Activated CD4-positive, alpha-beta T cell treated with anti-CD3 and anti-CD28 coated beads, Interleukin-2, amount 10 ng/mL, durations not matched to agents 7 days and 5 days (primary cell): ENCODE measurements at regions not wholly inside any gene's neighbourhood (a gene's known extent, or its start where the extent isn't known, plus 50 kb on each side); places are given as distances from the start of the nearest gene placed in this dataset.

Source experiments
- CTCF ChIA-PET: fragments of 350-600 bp; sonication (Branson Sonifier 250); formaldehyde crosslinking; loops from one replicate; lab custom pipeline; 2021; ENCODE audit warnings: antibody characterized with exemption; lab: Charles Lee
- POLR2A ChIA-PET: fragments of 350-600 bp; sonication (Branson Sonifier 250); formaldehyde crosslinking; loops from one replicate; lab custom pipeline; 2021; ENCODE audit warnings: antibody characterized with exemption; lab: Charles Lee
- DNase-seq: peaks from one replicate; pipeline ENCODE4 v3.0.0-alpha.2; 2020
- H3K27ac Mint-ChIP-seq: one replicate; pipeline ENCODE4 v1.8.0; 2021; ENCODE audit warnings: mild to moderate bottlenecking, moderate library complexity, mixed read lengths
- H3K27me3 Mint-ChIP-seq: one replicate; pipeline ENCODE4 v1.8.0; 2021; ENCODE audit warnings: mixed read lengths
- H3K36me3 Mint-ChIP-seq: one replicate; pipeline ENCODE4 v1.8.0; 2021; ENCODE audit warnings: low read depth, mixed read lengths
- H3K4me1 Mint-ChIP-seq: one replicate; pipeline ENCODE4 v1.8.0; 2021; ENCODE audit warnings: mixed read lengths
- H3K4me3 Mint-ChIP-seq: one replicate; pipeline ENCODE4 v1.8.0; 2021; ENCODE audit warnings: mild to moderate bottlenecking, moderate library complexity, mixed read lengths
- H3K9me3 Mint-ChIP-seq: one replicate; pipeline ENCODE4 v1.8.0; 2021; ENCODE audit warnings: mixed read lengths

DNA sequence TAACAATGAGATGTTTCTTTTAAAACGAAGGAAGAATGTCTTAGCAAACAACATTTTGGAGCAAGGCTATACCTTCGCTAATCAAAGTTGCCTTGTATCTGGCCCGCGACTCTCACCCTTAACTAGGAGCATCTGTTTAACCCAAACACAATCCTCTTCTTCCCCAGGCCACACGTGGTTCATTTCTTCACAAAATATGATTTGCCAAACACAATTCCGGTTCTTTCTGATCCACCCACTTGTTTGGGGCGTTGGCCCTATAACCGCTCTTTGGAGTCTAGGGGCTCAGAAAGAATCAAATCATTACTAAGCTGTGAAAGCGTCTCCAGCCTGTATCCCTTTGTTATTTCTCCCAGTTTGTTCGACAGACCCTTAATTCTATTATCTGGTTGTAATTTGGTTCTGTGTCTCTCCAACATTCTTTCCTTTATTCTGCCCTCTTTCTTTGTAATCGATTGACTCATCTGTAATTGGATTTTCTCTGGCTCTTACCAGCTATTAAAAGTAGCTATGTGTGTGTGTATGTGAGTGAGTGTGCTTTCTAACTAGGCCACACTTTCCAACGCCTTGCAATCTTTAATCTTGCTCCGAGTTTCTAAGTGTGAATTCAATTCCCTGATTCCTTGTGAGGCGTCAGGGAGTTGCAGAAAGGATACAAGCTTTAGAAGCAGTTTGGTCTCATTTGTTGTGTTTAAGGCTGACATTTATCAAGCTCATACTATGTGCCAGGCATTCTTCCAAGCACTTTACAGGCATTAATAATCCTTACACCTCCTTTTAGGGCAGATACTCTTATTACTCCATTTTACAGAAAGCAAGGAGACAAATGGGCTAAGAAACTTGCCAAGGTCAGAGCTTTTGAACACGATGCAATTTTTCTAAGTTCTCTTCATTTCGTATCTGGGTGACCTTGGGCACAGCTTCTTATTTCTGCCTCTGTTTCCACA is 138.6 kb upstream of the CPEB2 start:
- H3K4me1 Mint-ChIP-seq: no peaks in the 10 kb centered on the region
- no peak for DNase-seq
- ChIA-PET CTCF (no interaction called here), POLR2A (no interaction called here)
- no peaks in the 10 kb centered on the region for H3K9me3 Mint-ChIP-seq
- H3K27me3 Mint-ChIP-seq: peaks cover 16% of the 10 kb centered on the region
- no peak overlapping the region for H3K27ac Mint-ChIP-seq
- no peak overlapping the region for H3K4me3 Mint-ChIP-seq
- no peaks in the 10 kb centered on the region for H3K36me3 Mint-ChIP-seq

DNA sequence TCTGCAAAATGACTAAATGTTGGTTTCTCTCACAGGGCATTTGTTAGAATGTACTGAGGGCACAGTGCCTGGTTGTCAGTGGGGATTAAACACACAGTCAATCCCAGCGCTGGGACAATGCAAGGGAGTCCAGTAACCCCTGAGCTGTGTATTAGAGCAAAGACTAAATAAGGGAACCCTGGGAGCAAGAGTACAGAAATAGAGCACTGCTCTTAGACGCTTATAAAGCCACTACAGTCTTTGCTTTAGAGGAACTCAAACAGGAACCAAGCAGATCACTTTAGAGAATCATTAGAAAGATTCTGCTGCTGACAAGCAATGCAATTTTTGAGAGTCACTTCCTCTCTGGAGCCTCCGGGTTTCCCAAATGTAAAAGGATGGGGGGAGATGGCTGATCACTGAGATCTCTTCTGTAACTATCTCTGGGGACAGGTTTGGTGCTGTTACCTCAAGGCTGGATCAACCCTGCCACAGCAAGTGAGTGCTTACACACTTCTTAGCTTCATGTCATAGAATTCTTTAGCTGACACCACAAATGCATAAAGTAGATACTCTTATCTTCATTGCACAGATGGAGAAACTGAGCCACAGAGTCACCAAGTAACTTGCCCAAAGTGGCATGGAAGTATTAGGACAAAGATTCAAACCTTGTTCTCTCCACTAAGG is 137.8 kb upstream of the CPEB2 start:
- H3K9me3 Mint-ChIP-seq: no peaks in the 10 kb centered on the region
- H3K4me3 Mint-ChIP-seq: no peak overlapping the region
- DNase-seq: no peak
- CTCF ChIA-PET: no interaction called here
- H3K4me1 Mint-ChIP-seq: no peaks in the 10 kb centered on the region
- H3K27ac Mint-ChIP-seq: no peak overlapping the region
- H3K27me3 Mint-ChIP-seq: peaks cover 20% of the 10 kb centered on the region
- no peaks in the 10 kb centered on the region for H3K36me3 Mint-ChIP-seq
- POLR2A ChIA-PET: no interaction called here

GRCh38 chr4:14865031-14865366 is 137.3 kb upstream of the CPEB2 start:
- no peak for DNase-seq
- CTCF ChIA-PET: no interaction called here
- Mint-ChIP-seq H3K27me3 (peaks cover 20% of the 10 kb centered on the region), H3K4me3 (no peak overlapping the region), H3K4me1 (no peaks in the 10 kb centered on the region), H3K36me3 (no peaks in the 10 kb centered on the region), H3K27ac (no peak overlapping the region), H3K9me3 (no peaks in the 10 kb centered on the region)
- POLR2A ChIA-PET: no interaction called here

GRCh38 chr4:14865804-14866203 is 136.5 kb upstream of the CPEB2 start:
- H3K27me3 Mint-ChIP-seq: peaks cover 20% of the 10 kb centered on the region
- ChIA-PET POLR2A (no interaction called here), CTCF (no interaction called here)
- H3K9me3 Mint-ChIP-seq: no peaks in the 10 kb centered on the region
- no peaks in the 10 kb centered on the region for H3K36me3 Mint-ChIP-seq
- no peak overlapping the region for H3K4me3 Mint-ChIP-seq
- H3K27ac Mint-ChIP-seq: no peak overlapping the region
- H3K4me1 Mint-ChIP-seq: no peaks in the 10 kb centered on the region
- no peak for DNase-seq

DNA sequence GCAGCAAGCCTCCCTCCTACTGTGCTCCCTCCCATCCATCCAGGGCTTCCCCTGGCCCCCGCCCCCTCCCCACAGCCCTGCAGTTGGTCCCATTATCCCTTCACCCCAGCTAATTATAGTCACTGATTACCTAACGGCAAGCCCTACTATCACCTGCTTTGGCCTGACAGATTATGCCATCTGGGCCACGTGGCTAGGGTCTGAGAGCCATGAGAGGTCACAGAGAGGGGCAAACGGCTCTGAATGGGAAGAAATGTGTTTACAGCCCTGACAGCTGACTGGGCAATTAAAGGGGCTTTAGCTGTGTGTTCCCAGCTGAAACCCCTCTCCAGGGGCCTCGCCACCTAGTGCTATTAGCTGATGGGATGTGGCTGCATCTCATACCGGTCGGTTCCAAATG is 134.4 kb upstream of the CPEB2 start:
- H3K4me3 Mint-ChIP-seq: no peak overlapping the region
- no peaks in the 10 kb centered on the region for H3K9me3 Mint-ChIP-seq
- POLR2A ChIA-PET: no interaction called here
- H3K27me3 Mint-ChIP-seq: peaks cover 18% of the 10 kb centered on the region
- CTCF ChIA-PET: interaction anchor here (1.2 to 1.6 kb wide), 2 partner anchors 24 to 117 kb away, joined by 4 to 5 read pairs; no protein-coding TSS in a partner anchor
- H3K36me3 Mint-ChIP-seq: no peaks in the 10 kb centered on the region
- DNase-seq: no peak
- H3K27ac Mint-ChIP-seq: no peak overlapping the region
- H3K4me1 Mint-ChIP-seq: no peaks in the 10 kb centered on the region

GRCh38 chr4:14868426-14869395 is 133.6 kb upstream of the CPEB2 start:
- H3K9me3 Mint-ChIP-seq: no peaks in the 10 kb centered on the region
- POLR2A ChIA-PET: no interaction called here

DNA sequence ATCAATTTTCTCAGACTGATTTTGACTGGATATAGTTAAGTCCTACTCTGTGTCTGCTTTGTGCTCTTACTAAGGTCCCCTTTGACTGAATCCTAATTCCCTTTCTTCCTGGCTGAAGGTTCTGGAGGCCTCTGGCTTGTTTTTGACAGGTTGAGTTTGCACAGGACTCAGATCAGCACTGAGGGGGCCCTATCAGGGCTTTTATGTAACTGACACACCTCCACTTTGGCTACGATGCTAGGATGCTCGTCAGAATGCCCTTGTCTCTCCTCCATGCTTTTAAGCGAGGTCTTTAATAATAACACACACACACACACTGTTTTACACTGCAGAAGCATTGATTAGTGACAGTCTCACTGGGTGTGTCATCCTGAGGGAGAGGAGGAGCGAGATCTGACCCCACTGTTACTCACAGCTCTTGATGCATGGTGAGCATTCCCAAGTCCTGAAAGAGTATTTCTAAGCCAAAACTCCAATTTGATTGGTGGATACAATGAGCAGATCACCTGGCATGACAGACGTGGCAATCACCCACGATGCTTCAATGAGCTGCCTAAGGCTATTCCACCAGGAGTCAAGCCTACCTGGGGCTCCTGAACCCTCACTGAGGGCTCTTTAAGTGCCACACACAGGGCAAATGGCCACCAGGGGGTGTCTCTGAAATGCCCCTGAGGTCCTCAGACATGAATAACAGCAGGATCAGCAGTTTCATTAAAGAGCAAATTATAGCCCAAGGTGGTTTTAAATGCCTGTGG is 130.4 kb upstream of the CPEB2 start:
- CTCF ChIA-PET: interaction anchor here (0.5 kb wide), 1 partner anchor 117 kb away, joined by 4 read pairs; no protein-coding TSS in a partner anchor

More at GRCh38 chr4:14868426-14869395, 133.6 kb upstream of the CPEB2 start:
- CTCF ChIA-PET: interaction anchor here (1.2 to 1.6 kb wide), 2 partner anchors 25 to 116 kb away, joined by 4 to 5 read pairs; no protein-coding TSS in a partner anchor
- Mint-ChIP-seq H3K36me3 (no peaks in the 10 kb centered on the region), H3K27ac (no peak overlapping the region), H3K27me3 (peaks cover 11% of the 10 kb centered on the region), H3K4me3 (no peak overlapping the region), H3K4me1 (no peaks in the 10 kb centered on the region)
- no peak for DNase-seq

DNA sequence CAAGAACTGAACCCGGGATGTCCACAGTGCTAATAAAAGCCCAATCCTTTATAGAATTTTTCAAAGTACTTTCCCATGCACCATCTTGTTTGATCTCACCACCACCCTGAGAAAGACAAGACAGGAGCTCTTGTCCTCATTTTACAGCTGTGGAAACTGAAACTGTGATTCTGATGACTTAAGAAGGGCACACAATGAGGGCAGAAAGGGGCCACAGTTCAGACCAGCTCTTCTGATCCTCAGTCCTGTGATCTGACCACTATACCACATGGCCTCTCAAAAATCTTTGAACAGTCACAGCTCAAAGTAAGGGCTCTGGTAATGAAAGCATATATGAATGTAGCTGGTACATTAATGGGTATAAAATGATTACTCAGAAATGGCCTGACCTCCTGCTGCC is 127.3 kb upstream of the CPEB2 start:
- no peaks in the 10 kb centered on the region for H3K36me3 Mint-ChIP-seq
- no peaks in the 10 kb centered on the region for H3K27me3 Mint-ChIP-seq
- H3K9me3 Mint-ChIP-seq: peaks cover 10% of the 10 kb centered on the region
- no peak for DNase-seq
- H3K27ac Mint-ChIP-seq: no peak overlapping the region
- H3K4me1 Mint-ChIP-seq: peaks cover 30% of the 10 kb centered on the region
- H3K4me3 Mint-ChIP-seq: no peak overlapping the region
- ChIA-PET POLR2A (no interaction called here), CTCF (interaction anchor here (1.6 kb wide), 1 partner anchor 13 kb away, joined by 4 read pairs; no protein-coding TSS in a partner anchor)

More for the DNA sequence above, 130.4 kb upstream of the CPEB2 start:
- DNase-seq: peak; percentile 36
- Mint-ChIP-seq H3K9me3 (peaks cover 10% of the 10 kb centered on the region), H3K36me3 (no peaks in the 10 kb centered on the region), H3K27ac (no peak overlapping the region), H3K4me3 (no peak overlapping the region), H3K4me1 (peaks cover 21% of the 10 kb centered on the region), H3K27me3 (peaks cover 8% of the 10 kb centered on the region)
- POLR2A ChIA-PET: no interaction called here

DNA sequence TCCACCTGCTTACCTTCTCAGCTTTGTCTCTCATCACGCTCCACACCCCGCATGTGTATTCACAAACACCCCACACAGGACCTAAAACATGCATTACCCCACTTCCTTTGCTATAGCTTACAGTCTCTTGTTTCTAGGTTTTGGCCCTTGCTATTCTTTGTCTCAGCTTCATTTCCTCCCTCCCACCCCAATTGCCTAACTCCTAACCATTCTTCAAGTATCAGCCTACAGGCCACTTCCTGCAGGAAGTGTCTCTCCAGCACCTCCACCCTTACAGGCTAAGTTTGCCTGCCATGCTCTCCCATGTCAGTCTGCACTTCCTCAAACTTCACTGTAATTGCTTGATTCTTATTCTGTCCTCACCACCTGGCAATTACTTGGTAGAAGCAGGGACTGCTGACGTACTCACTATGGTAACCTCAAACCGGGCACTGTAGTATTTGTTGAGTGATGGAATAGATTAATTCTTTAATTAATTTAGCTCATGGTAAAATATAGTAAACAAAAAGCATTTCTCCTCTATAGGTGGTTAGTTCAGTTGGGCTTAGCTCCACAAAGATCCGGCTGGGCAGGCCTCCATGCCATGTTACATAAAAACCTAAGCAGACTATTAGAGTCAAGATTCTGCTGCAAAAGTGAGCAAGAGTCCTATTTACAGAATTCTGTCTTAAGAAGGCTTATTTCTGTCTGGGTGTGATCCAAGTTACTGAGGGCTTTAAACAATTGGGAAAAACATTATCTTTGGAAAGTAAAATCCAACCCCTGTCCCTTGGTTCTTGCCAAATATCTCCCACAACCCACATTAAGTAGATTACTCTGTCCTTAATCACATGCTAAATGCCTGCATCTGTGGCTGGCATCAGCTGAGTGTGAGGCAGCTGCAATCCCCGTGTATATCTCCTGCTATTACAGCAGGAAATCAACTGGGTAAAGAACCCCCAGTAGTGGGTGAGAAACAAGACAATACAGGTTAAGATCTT is 124.7 kb upstream of the CPEB2 start:
- peaks cover 30% of the 10 kb centered on the region for H3K4me1 Mint-ChIP-seq

DNA sequence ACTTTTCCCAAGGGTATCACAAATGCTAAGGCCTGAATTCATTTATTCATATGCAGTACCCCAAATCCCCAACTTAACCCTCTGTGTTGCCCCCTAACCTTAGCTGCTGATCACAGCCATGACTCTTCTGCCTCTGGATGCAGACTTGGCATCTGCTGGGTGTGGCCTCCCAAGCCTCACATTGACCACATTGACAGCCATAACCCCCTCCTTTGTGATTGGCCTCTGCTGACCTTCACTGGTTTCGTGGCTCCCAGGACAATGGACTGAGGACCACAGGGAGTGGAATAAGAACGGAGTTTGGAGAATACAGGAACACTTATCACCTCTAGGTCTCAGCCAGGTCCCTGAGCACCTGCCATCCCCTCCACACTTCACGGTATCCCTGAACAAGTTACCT is 123.6 kb upstream of the CPEB2 start:
- no peak for DNase-seq
- Mint-ChIP-seq H3K4me1 (peaks cover 30% of the 10 kb centered on the region), H3K36me3 (no peaks in the 10 kb centered on the region), H3K9me3 (peaks cover 10% of the 10 kb centered on the region), H3K4me3 (no peak overlapping the region), H3K27me3 (no peaks in the 10 kb centered on the region), H3K27ac (no peak overlapping the region)
- CTCF ChIA-PET: no interaction called here
- POLR2A ChIA-PET: no interaction called here

More for the DNA sequence above, 124.7 kb upstream of the CPEB2 start:
- H3K9me3 Mint-ChIP-seq: peaks cover 10% of the 10 kb centered on the region
- no peaks in the 10 kb centered on the region for H3K27me3 Mint-ChIP-seq
- H3K4me3 Mint-ChIP-seq: no peak overlapping the region
- H3K36me3 Mint-ChIP-seq: no peaks in the 10 kb centered on the region
- ChIA-PET POLR2A (no interaction called here), CTCF (no interaction called here)
- DNase-seq: peak; percentile 7
- H3K27ac Mint-ChIP-seq: peak overlapping the region; percentile 31

- H3K27me3 Mint-ChIP-seq: peaks cover 2% of the 10 kb centered on the region
- H3K27ac Mint-ChIP-seq: no peak overlapping the region
- no peak overlapping the region for H3K4me3 Mint-ChIP-seq
- H3K9me3 Mint-ChIP-seq: peaks cover 10% of the 10 kb centered on the region
- CTCF ChIA-PET: no interaction called here
- POLR2A ChIA-PET: no interaction called here
- H3K36me3 Mint-ChIP-seq: no peaks in the 10 kb centered on the region
- peaks cover 28% of the 10 kb centered on the region for H3K4me1 Mint-ChIP-seq
- DNase-seq: no peak
Observed at GRCh38 chr4:14879683-14880082, 122.6 kb upstream of the CPEB2 start.
